Effector CD4-positive, alpha-beta T cell (primary cell): ENCODE measurements at regions not wholly inside any gene's neighbourhood (a gene's known extent, or its start where the extent isn't known, plus 50 kb on each side); places are given as distances from the start of the nearest gene placed in this dataset.
"Not testable (repeated sequence)": the region's sequence is repeated elsewhere in the genome, so short reads cannot be mapped to it uniquely, and the experiment has no call there.

Experiments used
- DNase-seq: peaks from one replicate; pipeline ENCODE4 v3.0.0-alpha.2; 2020

DNA sequence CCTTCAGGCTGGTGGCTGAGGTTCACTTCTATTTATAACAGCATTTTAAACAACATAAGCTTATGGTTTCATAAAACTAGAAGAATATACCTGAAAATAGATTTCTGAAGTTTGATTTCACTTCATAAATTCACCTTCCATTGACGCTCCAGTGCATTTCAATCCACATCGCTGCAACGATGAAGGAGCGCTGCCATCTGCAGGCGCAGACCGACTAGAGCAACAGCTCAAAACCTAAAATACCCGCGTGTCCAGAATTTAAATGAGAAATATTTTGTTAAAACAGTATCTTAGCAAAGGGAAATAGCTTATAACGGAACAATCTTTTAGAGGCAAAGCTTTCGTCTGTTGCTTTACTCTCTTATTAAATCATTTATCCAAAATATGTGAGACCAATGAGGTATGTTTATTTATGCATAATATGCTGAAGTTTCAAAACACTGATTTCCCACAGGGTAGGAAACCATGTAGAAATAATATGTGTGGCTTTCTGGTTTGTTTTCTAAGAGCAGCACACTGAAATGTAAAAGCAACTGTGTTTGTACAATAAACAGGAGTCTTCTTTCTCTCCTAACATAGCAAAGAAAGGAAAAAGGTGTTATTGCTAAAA, 816.4 kb upstream of the FRG1 start:
- DNase-seq: no peak

GRCh38 chr4:189124791-189125190, 815.9 kb upstream of the FRG1 start:
- DNase-seq: no peak

- DNase-seq: no peak
These were observed 814.6 kb upstream of the FRG1 start for GRCh38 chr4:189126040-189126439.

DNA sequence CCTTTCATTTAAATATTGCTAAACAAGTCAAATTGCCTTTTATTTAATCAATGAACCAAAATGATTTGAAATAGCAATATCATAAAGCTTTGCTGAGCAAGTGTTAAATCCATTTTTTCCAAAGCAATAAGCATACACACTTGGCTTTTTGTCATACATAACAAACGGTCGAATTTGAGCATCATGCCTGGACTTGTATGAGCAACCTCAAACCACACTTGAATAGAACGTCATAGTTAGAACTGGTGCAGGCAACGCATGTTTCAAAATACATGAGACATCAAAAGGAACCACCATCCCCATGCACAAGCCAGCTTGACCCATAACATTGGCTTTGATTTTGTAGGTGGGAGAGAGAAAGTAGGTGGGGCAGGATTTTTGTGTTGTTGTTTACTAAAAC, 812.3 kb upstream of the FRG1 start:
- DNase-seq: no peak

GRCh38 chr4:189129044-189129694, 811.5 kb upstream of the FRG1 start:
- no peak for DNase-seq

- no peak for DNase-seq
These were observed 809.6 kb upstream of the FRG1 start for GRCh38 chr4:189131118-189131517.

DNA sequence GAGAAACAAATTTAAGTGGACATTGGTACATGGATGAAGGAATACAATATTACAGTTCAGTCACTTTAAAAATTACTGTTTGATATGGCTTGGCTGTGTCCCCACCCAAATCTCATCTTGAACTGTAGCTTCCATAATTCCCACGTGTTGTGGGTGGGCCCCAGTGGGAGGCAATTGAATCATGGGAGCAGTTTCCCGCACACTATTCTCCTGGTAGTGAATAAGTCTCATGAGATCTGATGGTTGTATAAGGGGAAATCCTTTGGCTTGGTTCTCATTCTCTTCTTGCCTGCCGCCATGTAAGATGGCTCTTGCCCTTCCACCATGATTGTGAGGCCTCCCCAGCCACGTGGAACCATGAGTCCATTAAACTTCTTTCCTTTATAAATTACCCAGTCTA, 804.2 kb upstream of the FRG1 start:
- no peak for DNase-seq

DNA sequence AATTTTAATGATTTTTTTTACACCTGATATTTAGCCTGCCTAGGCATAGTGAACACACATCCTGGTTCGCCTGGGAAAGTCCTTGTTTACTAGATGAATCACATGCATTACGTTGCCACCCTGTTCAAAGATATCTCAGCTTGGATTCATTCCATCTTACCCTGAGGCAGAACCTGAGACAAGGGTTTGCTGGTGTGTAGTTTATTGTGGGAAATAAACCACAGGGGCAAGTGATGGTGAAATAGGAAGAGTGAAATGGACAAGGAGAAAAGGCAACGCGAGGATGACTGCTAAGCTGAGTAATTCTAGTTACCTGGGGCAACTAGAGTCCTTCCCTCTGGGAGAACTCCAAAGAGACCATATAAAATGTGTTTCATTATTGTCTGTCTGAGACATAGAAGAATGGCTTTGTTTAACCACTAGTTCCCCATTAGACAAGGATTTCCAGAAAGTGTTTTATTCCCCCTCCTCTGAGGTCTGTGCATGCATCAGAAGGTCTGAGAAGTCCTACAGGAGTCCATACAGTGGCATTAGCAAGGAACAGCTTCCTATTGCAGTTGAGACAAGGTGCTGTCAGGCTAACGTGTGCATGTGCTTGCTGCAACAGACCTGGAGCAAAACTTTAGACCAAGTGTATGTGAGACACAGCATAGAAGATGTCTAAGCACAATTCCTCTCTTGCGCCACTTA, 797.3 kb upstream of the FRG1 start:
- no peak for DNase-seq

DNA sequence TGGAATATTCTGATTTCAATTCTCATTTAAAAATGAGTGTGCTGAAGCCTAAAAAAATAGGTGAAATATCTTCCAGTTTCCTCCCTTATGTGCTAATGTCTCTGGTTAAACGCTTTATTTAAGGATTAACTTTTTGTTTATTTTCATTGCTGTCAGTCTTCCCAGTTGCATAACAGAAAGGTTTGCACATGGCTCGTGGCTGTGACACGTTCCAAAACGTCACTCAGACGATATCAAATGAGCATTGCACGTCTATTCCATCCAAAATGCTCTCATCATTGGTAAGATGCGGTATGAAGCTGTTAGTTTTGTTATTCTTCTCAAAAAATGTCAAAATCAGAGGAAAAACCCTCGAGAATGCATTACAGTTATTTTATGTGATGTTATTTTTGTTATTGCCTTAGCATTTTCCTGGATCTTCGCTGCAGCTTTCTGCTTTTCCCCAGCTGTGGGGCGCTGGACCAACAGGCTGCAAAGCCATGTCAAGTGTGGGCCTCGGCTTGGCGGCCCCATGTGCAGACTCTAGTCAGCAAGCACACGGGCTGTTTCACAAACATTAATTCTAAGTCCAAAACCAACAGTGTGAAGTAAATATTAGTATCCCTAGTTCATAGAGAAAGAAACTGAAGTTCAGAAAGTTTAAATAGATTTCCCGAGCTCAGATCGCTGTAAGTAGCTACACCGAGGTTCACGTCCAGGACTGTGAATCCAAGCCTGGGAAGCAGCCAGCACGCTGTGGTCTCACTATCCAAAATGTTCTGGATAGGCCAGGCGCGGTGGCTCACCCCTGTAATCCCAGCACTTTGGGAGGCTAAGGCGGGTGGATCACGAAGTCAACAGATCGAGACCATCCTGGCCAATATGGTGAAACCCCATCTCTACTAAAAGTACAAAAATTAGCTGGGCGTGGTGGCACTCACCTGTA, 793.4 kb upstream of the FRG1 start:
- DNase-seq: no peak

- DNase-seq: not testable (repeated sequence)
These were observed 785.6 kb upstream of the FRG1 start for GRCh38 chr4:189155083-189155482.

DNA sequence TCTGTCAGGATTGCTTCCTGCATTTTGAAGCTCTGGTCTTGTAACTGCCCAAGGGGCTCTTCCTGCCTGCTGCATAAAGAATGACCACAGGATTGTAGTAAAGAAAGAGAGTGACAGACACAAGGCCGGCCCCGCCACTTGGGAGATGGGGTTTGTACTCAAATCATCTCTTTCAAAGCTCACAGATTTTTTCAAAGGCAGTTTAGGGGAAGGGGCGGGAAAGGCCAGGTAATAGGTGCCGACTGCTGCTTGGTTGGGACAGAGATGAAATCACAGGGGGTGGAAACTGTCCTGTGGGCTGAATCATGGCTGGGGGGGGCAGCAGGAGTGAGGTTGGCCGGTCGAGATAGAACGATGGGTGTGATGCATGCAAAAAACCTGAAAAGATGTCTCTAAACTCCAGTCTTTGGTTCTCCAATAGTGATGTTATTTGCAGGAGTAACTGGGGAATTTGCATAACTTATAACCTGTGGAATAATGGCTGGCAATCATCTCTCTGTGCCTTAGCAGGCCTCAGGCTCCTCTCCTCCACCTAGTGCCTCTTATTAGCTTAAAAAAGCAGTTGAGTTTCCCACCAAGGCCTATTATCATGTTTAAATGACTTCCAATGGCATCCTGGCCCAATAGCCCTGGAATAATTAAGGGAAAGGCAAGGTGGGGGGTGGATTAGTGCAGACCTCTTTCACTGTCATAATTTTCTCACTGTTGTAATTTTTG, 778.4 kb upstream of the FRG1 start:
- no peak for DNase-seq

- no peak for DNase-seq
These were observed 777.8 kb upstream of the FRG1 start for GRCh38 chr4:189162888-189163287.

- no peak for DNase-seq
These were observed 764.7 kb upstream of the FRG1 start for GRCh38 chr4:189176002-189176401.

- no peak for DNase-seq
These were observed 763.5 kb upstream of the FRG1 start for GRCh38 chr4:189177130-189177529.

- DNase-seq: no peak
These were observed 762.4 kb upstream of the FRG1 start for GRCh38 chr4:189178125-189178746.

- no peak for DNase-seq
These were observed 754.8 kb upstream of the FRG1 start for GRCh38 chr4:189185810-189186432.

DNA sequence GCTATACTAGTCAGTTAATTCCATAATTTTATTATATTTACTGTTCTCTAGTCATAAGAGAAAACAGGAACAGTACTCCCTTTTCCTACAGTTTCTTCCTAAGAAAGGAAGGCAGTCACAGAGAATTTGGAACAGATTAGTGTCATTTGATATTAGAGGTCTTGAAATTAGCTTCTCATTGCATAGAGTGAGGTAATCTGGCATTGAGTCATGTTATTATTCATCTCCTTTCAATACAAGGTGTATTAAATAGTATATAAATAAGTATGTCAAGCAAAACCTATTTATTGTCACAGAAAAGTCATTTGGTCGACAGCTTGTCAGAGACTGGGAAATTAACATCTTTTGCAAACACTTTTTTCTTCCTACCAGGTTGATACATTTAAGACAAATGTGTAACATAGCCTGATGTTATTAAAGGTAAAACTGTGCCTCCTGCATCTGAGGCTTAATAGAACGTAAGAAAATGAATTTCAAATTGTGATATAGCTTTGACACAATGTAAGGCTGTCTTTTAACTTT, 753.1 kb upstream of the FRG1 start:
- DNase-seq: no peak

- no peak for DNase-seq
These were observed 742.0 kb upstream of the FRG1 start for GRCh38 chr4:189198624-189199023.

GRCh38 chr4:189200353-189200752, 740.3 kb upstream of the FRG1 start:
- DNase-seq: no peak

DNA sequence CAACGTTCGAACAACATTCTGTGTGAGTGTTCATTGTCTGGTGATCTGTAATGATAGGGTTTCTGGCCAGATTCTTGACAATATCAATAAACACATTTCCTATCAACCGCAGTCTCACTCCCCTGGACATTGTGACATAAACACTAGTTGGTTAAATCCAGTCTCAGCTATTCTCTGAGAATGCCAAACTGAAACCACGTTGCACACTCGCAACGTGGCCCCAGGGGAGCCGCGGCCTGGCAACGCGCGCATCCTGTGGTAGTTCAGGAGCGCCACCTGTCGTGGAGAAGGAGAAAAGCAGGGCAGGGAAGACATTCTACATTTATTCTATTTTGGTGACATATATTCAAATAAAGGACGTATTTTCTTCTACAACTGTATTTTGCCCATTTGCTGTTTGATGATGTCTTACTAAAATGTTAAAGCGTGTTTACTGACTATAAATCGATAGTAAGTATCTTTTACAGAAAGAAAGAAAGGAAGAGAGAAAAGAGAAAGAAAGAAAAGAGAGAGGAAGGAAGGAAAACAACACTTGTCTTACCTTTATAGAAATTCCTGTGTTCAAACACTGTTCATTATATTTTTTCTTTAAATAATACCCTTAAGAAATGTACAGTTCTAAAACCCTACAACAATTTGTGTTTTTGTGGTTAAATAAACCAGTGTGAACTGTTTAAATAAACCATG, 738.3 kb upstream of the FRG1 start:
- no peak for DNase-seq

GRCh38 chr4:189202869-189203271, 737.8 kb upstream of the FRG1 start:
- DNase-seq: no peak
